ENCODE measurements at regions not wholly inside any gene's neighbourhood (a gene's known extent, or its start where the extent isn't known, plus 50 kb on each side); places are given as distances from the start of the nearest gene placed in this dataset.

DNA sequence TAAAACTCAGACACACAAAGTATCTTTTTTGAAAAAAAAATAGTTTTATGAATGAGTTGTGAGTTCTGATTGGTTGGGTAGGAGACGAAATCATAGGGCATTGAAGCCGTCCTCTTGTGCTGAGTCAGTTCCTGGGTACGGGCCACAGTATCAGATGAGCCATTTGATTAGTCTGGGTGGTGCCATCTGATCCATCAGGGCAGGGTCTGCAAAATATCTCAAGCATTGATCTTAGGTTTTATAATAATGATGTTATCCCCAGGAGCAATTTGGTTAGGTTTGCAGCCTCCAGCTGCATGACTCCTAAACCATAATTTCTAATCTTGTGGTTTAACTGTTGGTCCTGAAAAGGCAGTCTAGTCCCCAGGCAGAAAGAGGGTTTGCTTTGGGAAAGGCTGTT, 1310.6 kb downstream of the SLITRK1 start:
- Histone ChIP-seq H3K27me3 (ENCODE audit: control insufficient read depth in 4 of 4, insufficient read depth in 4 of 4, low read length in 3 of 4) (no peaks in the 10 kb centered on the region), H3K9ac (ENCODE audit: low read depth in 1 of 2, low read length in 2 of 2) (no peak overlapping the region), H3K27ac (ENCODE audit: low read depth in 1 of 2, low read length in 2 of 2) (no peak overlapping the region), H3K4me1 (ENCODE audit: control insufficient read depth in 4 of 4, insufficient read depth in 4 of 4, low read length in 3 of 4) (no peaks in the 10 kb centered on the region), H3K9me3 (ENCODE audit: control insufficient read depth in 4 of 4, low read length in 3 of 4) (peaks cover 0 to 2% (median 0%) of the 10 kb centered on the region in 4 donors), H3K36me3 (ENCODE audit: control insufficient read depth in 4 of 4, insufficient read depth in 3 of 4, low read depth in 1 of 4, low read length in 3 of 4) (no peaks in the 10 kb centered on the region), H3K4me3 (ENCODE audit: low read depth in 1 of 3, low read length in 3 of 3) (no peak overlapping the region)
- WGBS: 67% methylated on average over 3 of the region's 3 CpGs
- no peak for DNase-seq (ENCODE audit: low spot score)
- TF ChIP-seq GABPA (IDR thresholded peaks at IDR 0.05 in 1 of 2, conservative IDR thresholded peaks at IDR 0.05 in 1 of 2) (no peak), FOXA1 (IDR thresholded peaks at IDR 0.05) (no peak), FOXA2 (IDR thresholded peaks at IDR 0.05) (no peak), RAD21 (IDR thresholded peaks at IDR 0.05) (no peak), RXRA (IDR thresholded peaks at IDR 0.05) (no peak), JUND (IDR thresholded peaks at IDR 0.05) (no peak), EGR1 (IDR thresholded peaks at IDR 0.05; ENCODE audit: low read depth in 2 of 2) (no peak), YY1 (IDR thresholded peaks at IDR 0.05) (no peak), HNF4A (conservative IDR thresholded peaks at IDR 0.05) (no peak), TAF1 (conservative IDR thresholded peaks at IDR 0.05) (no peak), NR2F2 (IDR thresholded peaks at IDR 0.05) (no peak), SP1 (IDR thresholded peaks at IDR 0.05) (no peak)
- TF ChIP-seq, protein P1, sequence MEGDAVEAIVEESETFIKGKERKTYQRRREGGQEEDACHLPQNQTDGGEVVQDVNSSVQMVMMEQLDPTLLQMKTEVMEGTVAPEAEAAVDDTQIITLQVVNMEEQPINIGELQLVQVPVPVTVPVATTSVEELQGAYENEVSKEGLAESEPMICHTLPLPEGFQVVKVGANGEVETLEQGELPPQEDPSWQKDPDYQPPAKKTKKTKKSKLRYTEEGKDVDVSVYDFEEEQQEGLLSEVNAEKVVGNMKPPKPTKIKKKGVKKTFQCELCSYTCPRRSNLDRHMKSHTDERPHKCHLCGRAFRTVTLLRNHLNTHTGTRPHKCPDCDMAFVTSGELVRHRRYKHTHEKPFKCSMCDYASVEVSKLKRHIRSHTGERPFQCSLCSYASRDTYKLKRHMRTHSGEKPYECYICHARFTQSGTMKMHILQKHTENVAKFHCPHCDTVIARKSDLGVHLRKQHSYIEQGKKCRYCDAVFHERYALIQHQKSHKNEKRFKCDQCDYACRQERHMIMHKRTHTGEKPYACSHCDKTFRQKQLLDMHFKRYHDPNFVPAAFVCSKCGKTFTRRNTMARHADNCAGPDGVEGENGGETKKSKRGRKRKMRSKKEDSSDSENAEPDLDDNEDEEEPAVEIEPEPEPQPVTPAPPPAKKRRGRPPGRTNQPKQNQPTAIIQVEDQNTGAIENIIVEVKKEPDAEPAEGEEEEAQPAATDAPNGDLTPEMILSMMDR (IDR thresholded peaks at IDR 0.05; ENCODE audit: low read depth, low read length, missing input control): no peak
- TF ChIP-seq, protein P2, sequence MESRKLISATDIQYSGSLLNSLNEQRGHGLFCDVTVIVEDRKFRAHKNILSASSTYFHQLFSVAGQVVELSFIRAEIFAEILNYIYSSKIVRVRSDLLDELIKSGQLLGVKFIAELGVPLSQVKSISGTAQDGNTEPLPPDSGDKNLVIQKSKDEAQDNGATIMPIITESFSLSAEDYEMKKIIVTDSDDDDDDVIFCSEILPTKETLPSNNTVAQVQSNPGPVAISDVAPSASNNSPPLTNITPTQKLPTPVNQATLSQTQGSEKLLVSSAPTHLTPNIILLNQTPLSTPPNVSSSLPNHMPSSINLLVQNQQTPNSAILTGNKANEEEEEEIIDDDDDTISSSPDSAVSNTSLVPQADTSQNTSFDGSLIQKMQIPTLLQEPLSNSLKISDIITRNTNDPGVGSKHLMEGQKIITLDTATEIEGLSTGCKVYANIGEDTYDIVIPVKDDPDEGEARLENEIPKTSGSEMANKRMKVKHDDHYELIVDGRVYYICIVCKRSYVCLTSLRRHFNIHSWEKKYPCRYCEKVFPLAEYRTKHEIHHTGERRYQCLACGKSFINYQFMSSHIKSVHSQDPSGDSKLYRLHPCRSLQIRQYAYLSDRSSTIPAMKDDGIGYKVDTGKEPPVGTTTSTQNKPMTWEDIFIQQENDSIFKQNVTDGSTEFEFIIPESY (IDR thresholded peaks at IDR 0.05): no peak
- TF ChIP-seq, protein P3, sequence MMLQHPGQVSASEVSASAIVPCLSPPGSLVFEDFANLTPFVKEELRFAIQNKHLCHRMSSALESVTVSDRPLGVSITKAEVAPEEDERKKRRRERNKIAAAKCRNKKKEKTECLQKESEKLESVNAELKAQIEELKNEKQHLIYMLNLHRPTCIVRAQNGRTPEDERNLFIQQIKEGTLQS (IDR thresholded peaks at IDR 0.05): no peak
- TF ChIP-seq, protein P4, sequence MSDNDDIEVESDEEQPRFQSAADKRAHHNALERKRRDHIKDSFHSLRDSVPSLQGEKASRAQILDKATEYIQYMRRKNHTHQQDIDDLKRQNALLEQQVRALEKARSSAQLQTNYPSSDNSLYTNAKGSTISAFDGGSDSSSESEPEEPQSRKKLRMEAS (IDR thresholded peaks at IDR 0.05): no peak
- TF ChIP-seq, protein P5, sequence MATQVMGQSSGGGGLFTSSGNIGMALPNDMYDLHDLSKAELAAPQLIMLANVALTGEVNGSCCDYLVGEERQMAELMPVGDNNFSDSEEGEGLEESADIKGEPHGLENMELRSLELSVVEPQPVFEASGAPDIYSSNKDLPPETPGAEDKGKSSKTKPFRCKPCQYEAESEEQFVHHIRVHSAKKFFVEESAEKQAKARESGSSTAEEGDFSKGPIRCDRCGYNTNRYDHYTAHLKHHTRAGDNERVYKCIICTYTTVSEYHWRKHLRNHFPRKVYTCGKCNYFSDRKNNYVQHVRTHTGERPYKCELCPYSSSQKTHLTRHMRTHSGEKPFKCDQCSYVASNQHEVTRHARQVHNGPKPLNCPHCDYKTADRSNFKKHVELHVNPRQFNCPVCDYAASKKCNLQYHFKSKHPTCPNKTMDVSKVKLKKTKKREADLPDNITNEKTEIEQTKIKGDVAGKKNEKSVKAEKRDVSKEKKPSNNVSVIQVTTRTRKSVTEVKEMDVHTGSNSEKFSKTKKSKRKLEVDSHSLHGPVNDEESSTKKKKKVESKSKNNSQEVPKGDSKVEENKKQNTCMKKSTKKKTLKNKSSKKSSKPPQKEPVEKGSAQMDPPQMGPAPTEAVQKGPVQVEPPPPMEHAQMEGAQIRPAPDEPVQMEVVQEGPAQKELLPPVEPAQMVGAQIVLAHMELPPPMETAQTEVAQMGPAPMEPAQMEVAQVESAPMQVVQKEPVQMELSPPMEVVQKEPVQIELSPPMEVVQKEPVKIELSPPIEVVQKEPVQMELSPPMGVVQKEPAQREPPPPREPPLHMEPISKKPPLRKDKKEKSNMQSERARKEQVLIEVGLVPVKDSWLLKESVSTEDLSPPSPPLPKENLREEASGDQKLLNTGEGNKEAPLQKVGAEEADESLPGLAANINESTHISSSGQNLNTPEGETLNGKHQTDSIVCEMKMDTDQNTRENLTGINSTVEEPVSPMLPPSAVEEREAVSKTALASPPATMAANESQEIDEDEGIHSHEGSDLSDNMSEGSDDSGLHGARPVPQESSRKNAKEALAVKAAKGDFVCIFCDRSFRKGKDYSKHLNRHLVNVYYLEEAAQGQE (IDR thresholded peaks at IDR 0.05): no peak

DNA sequence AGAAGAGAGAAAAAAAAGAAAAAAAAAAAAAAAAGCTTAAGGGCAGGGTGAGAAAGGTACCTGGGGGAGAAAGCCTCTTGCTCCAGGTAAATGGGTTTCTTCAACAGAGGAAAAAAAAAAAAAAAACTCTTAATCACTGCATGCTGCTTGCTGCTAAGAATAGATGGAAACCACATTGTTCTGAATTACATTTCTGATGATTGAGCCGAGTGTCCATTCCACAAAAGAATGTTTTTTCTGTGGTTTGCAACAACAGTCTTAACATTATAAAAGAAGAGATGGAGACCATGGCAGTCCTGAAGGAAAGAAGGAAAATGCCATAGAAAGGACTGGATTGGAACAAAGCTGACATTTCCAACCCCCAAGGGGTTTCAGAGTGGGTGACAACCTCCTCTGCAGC, 1312.7 kb downstream of the SLITRK1 start:
- 75% methylated on average over 1 of the region's 1 CpG for WGBS
- H3K27ac ChIP-seq (ENCODE audit: low read depth in 1 of 2, low read length in 2 of 2): no peak overlapping the region
- H3K9ac ChIP-seq (ENCODE audit: low read depth in 1 of 2, low read length in 2 of 2): no peak overlapping the region
- H3K4me3 ChIP-seq (ENCODE audit: low read depth in 1 of 3, low read length in 3 of 3): no peak overlapping the region
- no peak for DNase-seq (ENCODE audit: low spot score)
- no peaks in the 10 kb centered on the region for H3K4me1 ChIP-seq (ENCODE audit: control insufficient read depth in 4 of 4, insufficient read depth in 4 of 4, low read length in 3 of 4)
- no peaks in the 10 kb centered on the region for H3K27me3 ChIP-seq (ENCODE audit: control insufficient read depth in 4 of 4, insufficient read depth in 4 of 4, low read length in 3 of 4)
- H3K9me3 ChIP-seq (ENCODE audit: control insufficient read depth in 4 of 4, low read length in 3 of 4): no peaks in the 10 kb centered on the region
- H3K36me3 ChIP-seq (ENCODE audit: control insufficient read depth in 4 of 4, insufficient read depth in 3 of 4, low read depth in 1 of 4, low read length in 3 of 4): no peaks in the 10 kb centered on the region
- TF ChIP-seq GABPA (IDR thresholded peaks at IDR 0.05 in 1 of 2, conservative IDR thresholded peaks at IDR 0.05 in 1 of 2) (no peak), NR2F2 (IDR thresholded peaks at IDR 0.05) (no peak), JUND (IDR thresholded peaks at IDR 0.05) (no peak), EGR1 (IDR thresholded peaks at IDR 0.05; ENCODE audit: low read depth in 2 of 2) (no peak), RAD21 (IDR thresholded peaks at IDR 0.05) (no peak), HNF4A (conservative IDR thresholded peaks at IDR 0.05) (no peak), FOXA2 (IDR thresholded peaks at IDR 0.05) (no peak), HNF4G (IDR thresholded peaks at IDR 0.05) (no peak), TAF1 (conservative IDR thresholded peaks at IDR 0.05) (no peak), RXRA (IDR thresholded peaks at IDR 0.05) (no peak), SP1 (IDR thresholded peaks at IDR 0.05) (no peak), FOXA1 (IDR thresholded peaks at IDR 0.05) (no peak), YY1 (IDR thresholded peaks at IDR 0.05) (no peak)
- TF ChIP-seq, protein P2 (IDR thresholded peaks at IDR 0.05): no peak
- TF ChIP-seq, protein P1 (IDR thresholded peaks at IDR 0.05; ENCODE audit: low read depth, low read length, missing input control): no peak
- TF ChIP-seq, protein P3 (IDR thresholded peaks at IDR 0.05): no peak
- TF ChIP-seq, protein P4 (IDR thresholded peaks at IDR 0.05): no peak
